GM12892 (cell line): ENCODE measurements at regions not wholly inside any gene's neighbourhood (a gene's known extent, or its start where the extent isn't known, plus 50 kb on each side); places are given as distances from the start of the nearest gene placed in this dataset.

ENCODE experiments used
- POLR2A ChIP-seq: IDR thresholded peaks from 2 replicates; pipeline ENCODE4 v1.6.1; 2011; ENCODE audit warnings: low read depth, low read length, control low read depth
- TAF1 ChIP-seq: IDR thresholded peaks from 2 replicates; pipeline ENCODE4 v1.6.1; 2011; ENCODE audit warnings: low read depth, mild to moderate bottlenecking, control low read depth, low read length, borderline replicate concordance

DNA sequence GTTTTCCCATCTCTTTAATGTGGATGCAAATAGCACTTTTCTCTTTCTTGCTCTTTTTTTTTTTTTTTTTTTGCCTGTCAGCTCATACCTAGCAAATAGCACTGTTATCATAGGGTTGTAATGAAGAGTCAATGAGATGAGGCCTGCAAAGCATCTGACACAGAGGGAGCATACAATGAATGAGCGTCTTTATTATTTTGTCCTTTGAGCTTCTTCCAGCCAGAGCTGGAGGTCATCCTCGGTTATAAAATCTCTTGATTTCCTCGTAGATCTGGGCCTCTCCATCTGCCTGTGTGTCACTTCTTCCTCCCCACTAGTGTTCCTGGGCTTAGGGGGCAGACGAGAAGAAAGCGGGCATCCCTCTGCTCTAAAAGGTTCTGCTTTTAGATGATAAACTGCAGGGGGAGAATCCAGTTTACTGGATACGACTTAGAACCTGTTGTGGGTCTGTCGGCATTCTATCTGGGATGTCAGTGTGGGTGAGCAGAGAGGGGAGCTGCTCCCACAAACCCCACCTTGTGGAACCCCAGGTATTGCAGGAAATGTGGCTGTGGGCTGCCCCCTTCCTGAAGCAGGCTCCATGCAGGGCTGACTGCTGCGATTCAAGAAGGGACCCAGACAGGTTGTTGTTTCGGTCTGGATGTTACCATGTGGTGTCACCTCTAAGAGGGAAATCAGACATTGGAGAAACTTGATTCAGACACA is 135.8 kb upstream of the GPR26 start:
- TF ChIP-seq TAF1 (no peak), POLR2A (no peak)
